H1 (cell line): ENCODE measurements at regions not wholly inside any gene's neighbourhood (a gene's known extent, or its start where the extent isn't known, plus 50 kb on each side); places are given as distances from the start of the nearest gene placed in this dataset.

ENCODE experiments used
- CTCF ChIA-PET: fragments of 300-600 bp; sonication (Branson Sonifier 250); formaldehyde crosslinking; loops from one replicate; lab custom pipeline; 2021; ENCODE audit not compliant: partially characterized antibody; lab: Charles Lee
- POLR2A ChIA-PET: fragments of 300-600 bp; sonication (Branson Sonifier 250); formaldehyde crosslinking; loops from one replicate; lab custom pipeline; 2021; ENCODE audit warnings: inconsistent platforms; ENCODE audit not compliant: partially characterized antibody; lab: Charles Lee
- DNase-seq, 2 experiments: peaks; one replicate each; pipeline versions ENCODE4 v3.0.0 to v3.0.0-alpha.2; 2010 to 2022; ENCODE audit warnings: low spot score in 2 of 2, low read depth in 1 of 2, mixed read lengths in 1 of 2
- FAIRE-seq: peaks from 2 replicates; lab custom pipeline; 2011; peaks lifted over from hg19 to GRCh38; lab: Jason Lieb, UNC
- H2AFZ ChIP-seq: 2 replicates; pipeline ENCODE4 v1.8.1; 2012; ENCODE audit warnings: low read length, inconsistent platforms
- H2AK5ac ChIP-seq: 2 replicates; pipeline ENCODE4 v1.6.1; 2013; ENCODE audit warnings: low read depth, low read length
- H2BK120ac ChIP-seq: replicated peaks from 2 replicates; pipeline ENCODE3; 2013; ENCODE audit warnings: low read depth, low read length, inconsistent platforms
- H2BK12ac ChIP-seq: 2 replicates; pipeline ENCODE4 v1.6.1; 2013; ENCODE audit warnings: low read depth, low read length
- H2BK15ac ChIP-seq: 2 replicates; pipeline ENCODE4 v1.6.1; 2013; ENCODE audit warnings: low read length
- H2BK20ac ChIP-seq: 2 replicates; pipeline ENCODE4 v1.6.1; 2013; ENCODE audit warnings: low read length
- H2BK5ac ChIP-seq: 2 replicates; pipeline ENCODE4 v1.6.1; 2013; ENCODE audit warnings: low read depth, low read length
- H3K14ac ChIP-seq: 2 replicates; pipeline ENCODE4 v1.6.1; 2013; ENCODE audit warnings: inconsistent platforms; ENCODE audit not compliant: insufficient read length
- H3K18ac ChIP-seq: 2 replicates; pipeline ENCODE4 v1.6.1; 2013; ENCODE audit warnings: low read length; ENCODE audit errors: extremely low read depth
- H3K23ac ChIP-seq: 2 replicates; pipeline ENCODE4 v1.6.1; 2013; ENCODE audit warnings: inconsistent platforms; ENCODE audit not compliant: insufficient read length
- H3K23me2 ChIP-seq: 2 replicates; pipeline ENCODE4 v1.6.1; 2013; ENCODE audit warnings: low read depth, low read length
- H3K27ac ChIP-seq: 2 replicates; pipeline ENCODE4 v1.6.1; 2011; ENCODE audit warnings: low read depth, low read length, inconsistent platforms
- H3K27me3 ChIP-seq, 4 experiments: replicated peaks in 1 of 4; 1 replicate in 1 of 4; 2 replicates in 3 of 4; pipeline versions ENCODE4 v1.6.1 to v1.8.1; 2011 to 2013; ENCODE audit warnings: low read length in 3 of 4, mild to moderate bottlenecking in 3 of 4, inconsistent platforms in 2 of 4, mixed read lengths in 2 of 4, moderate library complexity in 1 of 4; ENCODE audit not compliant: control insufficient read depth in 3 of 4, insufficient read depth in 3 of 4; ENCODE audit errors: extremely low read depth in 1 of 4
- H3K36me3 ChIP-seq, 4 experiments: 2 replicates each; pipeline versions ENCODE4 v1.6.1 to v1.8.1; 2011 to 2013; ENCODE audit warnings: mild to moderate bottlenecking in 4 of 4, low read length in 3 of 4, moderate library complexity in 2 of 4, control low read depth in 1 of 4, inconsistent platforms in 1 of 4; ENCODE audit not compliant: insufficient read depth in 4 of 4, control insufficient read depth in 2 of 4
- H3K4ac ChIP-seq: replicated peaks from 2 replicates; pipeline ENCODE3; 2013; ENCODE audit warnings: low read length, low read depth, mixed read lengths, inconsistent platforms; ENCODE audit not compliant: insufficient read length
- H3K4me1 ChIP-seq, 4 experiments: replicated peaks in 1 of 4; 1 replicate in 1 of 4; 2 replicates in 3 of 4; pipeline versions ENCODE4 v1.6.1 to v1.8.1; 2011 to 2013; ENCODE audit warnings: low read length in 3 of 4, inconsistent platforms in 2 of 4, mixed read lengths in 1 of 4; ENCODE audit not compliant: insufficient read depth in 4 of 4, control insufficient read depth in 3 of 4
- H3K4me2 ChIP-seq, 2 experiments: 2 replicates each; pipeline versions ENCODE4 v1.6.1 to v1.8.1; 2011 to 2013; ENCODE audit warnings: low read depth in 2 of 2, low read length in 2 of 2, control low read depth in 1 of 2, inconsistent platforms in 1 of 2, mild to moderate bottlenecking in 1 of 2; ENCODE audit not compliant: insufficient read depth in 1 of 2
- H3K4me3 ChIP-seq, 4 experiments: fragments of 200-600, 300-600 bp in 1 of 4; sonication (generic), shearing (Covaris generic), sonication (Bioruptor Twin) in 1 of 4; 2 replicates each; pipeline versions ENCODE4 v1.5.1 to v1.8.1; 2011 to 2016; ENCODE audit warnings: low read length in 4 of 4, low read depth in 3 of 4, control low read depth in 2 of 4, inconsistent platforms in 2 of 4, mild to moderate bottlenecking in 2 of 4, mixed read lengths in 1 of 4, moderate library complexity in 1 of 4; ENCODE audit not compliant: insufficient read depth in 2 of 4; ENCODE audit errors: extremely low read depth in 1 of 4
- H3K56ac ChIP-seq: replicated peaks from 2 replicates; pipeline ENCODE3; 2013; ENCODE audit warnings: low read depth, mild to moderate bottlenecking, mixed read lengths, low read length, inconsistent platforms; ENCODE audit not compliant: insufficient read length
- H3K79me1 ChIP-seq: 2 replicates; pipeline ENCODE4 v1.6.1; 2013; ENCODE audit warnings: low read depth, low read length, control low read depth
- H3K79me2 ChIP-seq, 2 experiments: 2 replicates each; pipeline versions ENCODE4 v1.6.1 to v1.8.1; 2012 to 2013; ENCODE audit warnings: low read length in 2 of 2, mild to moderate bottlenecking in 2 of 2, inconsistent platforms in 1 of 2; ENCODE audit not compliant: insufficient read depth in 2 of 2, control insufficient read depth in 1 of 2
- H3K9ac ChIP-seq, 4 experiments: replicated peaks in 1 of 4; 1 replicate in 1 of 4; 2 replicates in 3 of 4; pipeline versions ENCODE4 v1.6.1 to v1.8.1; 2011 to 2013; ENCODE audit warnings: low read depth in 3 of 4, low read length in 3 of 4, control low read depth in 2 of 4, mild to moderate bottlenecking in 2 of 4, moderate library complexity in 2 of 4, inconsistent platforms in 1 of 4; ENCODE audit errors: extremely low read depth in 1 of 4
- H3K9me3 ChIP-seq, 2 experiments: 2 replicates each; pipeline versions ENCODE4 v1.6.1 to v1.8.1; 2012 to 2013; ENCODE audit warnings: mild to moderate bottlenecking in 2 of 2, moderate library complexity in 2 of 2, control low read depth in 1 of 2, inconsistent platforms in 1 of 2, low read depth in 1 of 2, low read length in 1 of 2, mixed read lengths in 1 of 2; ENCODE audit not compliant: insufficient read depth in 2 of 2
- H4K20me1 ChIP-seq, 2 experiments: replicated peaks in 1 of 2; 2 replicates each; pipeline versions ENCODE3 to v1.8.1; 2011 to 2013; ENCODE audit warnings: inconsistent platforms in 2 of 2, low read length in 2 of 2, mild to moderate bottlenecking in 1 of 2; ENCODE audit not compliant: insufficient read depth in 2 of 2, control insufficient read depth in 1 of 2
- H4K5ac ChIP-seq: 2 replicates; pipeline ENCODE4 v1.6.1; 2013; ENCODE audit warnings: low read length, low read depth, mixed read lengths, inconsistent platforms; ENCODE audit not compliant: insufficient read length
- H4K8ac ChIP-seq: 2 replicates; pipeline ENCODE4 v1.8.0; 2013; ENCODE audit warnings: mild to moderate bottlenecking, moderate library complexity, low read length, inconsistent platforms; ENCODE audit not compliant: insufficient read depth; ENCODE audit errors: extremely low read depth
- H4K91ac ChIP-seq: replicated peaks from 2 replicates; pipeline ENCODE3; 2013; ENCODE audit warnings: low read length, mixed read lengths, inconsistent platforms; ENCODE audit not compliant: insufficient read length
- HDAC2 ChIP-seq, 2 experiments: fragments of 300-600 bp in 1 of 2; sonication (generic) in 1 of 2; IDR thresholded peaks; 2 replicates each; pipeline ENCODE4 v1.6.1; 2011 to 2012; ENCODE audit warnings: low read depth in 2 of 2, low read length in 2 of 2, mild to moderate bottlenecking in 2 of 2, moderate library complexity in 2 of 2, borderline replicate concordance in 1 of 2, inconsistent platforms in 1 of 2
- SIN3A ChIP-seq, 2 experiments: IDR thresholded peaks in 1 of 2; conservative IDR thresholded peaks in 1 of 2; 2 replicates each; pipeline ENCODE4 v1.6.1; 2011 to 2012; ENCODE audit warnings: low read length in 2 of 2, improper control_type of control experiment in 1 of 2, low read depth in 1 of 2, mild to moderate bottlenecking in 1 of 2
- WGBS, 2 experiments: shearing (Covaris generic) in 1 of 2; methylation state at CpG; one replicate each; pipeline versions ENCODE4 v1.1.6 to v1.1.7; 2013 to 2015; ENCODE audit warnings: low lambda C conversion rate in 2 of 2, mixed read lengths in 2 of 2, inconsistent platforms in 1 of 2, low coverage in 1 of 2, missing lambda C conversion rate in 1 of 2; ENCODE audit not compliant: insufficient replicate concordance in 2 of 2, insufficient coverage in 1 of 2, insufficient read length in 1 of 2; ENCODE audit errors: extremely low coverage in 1 of 2, missing lambda C conversion rate in 1 of 2; 5-methylcytosine and 5-hydroxymethylcytosine counted together

GRCh38 chr2:129139380-129139779 is 820.7 kb upstream of the HS6ST1 start:
- H2BK12ac ChIP-seq = no peak overlapping the region
- H2BK20ac ChIP-seq = no peak overlapping the region
- H2BK120ac ChIP-seq = no peak overlapping the region
- H4K5ac ChIP-seq = no peak overlapping the region
- H3K36me3 ChIP-seq = no peaks in the 10 kb centered on the region
- FAIRE-seq (no peak), DNase-seq (no peak)
- peaks cover 2 to 4% of the 10 kb centered on the region in 2 experiments; a peak in 2 of 4 replicates for H3K9me3 ChIP-seq
- no peaks in the 10 kb centered on the region for H3K4me1 ChIP-seq
- H3K4ac ChIP-seq = no peak overlapping the region
- H4K8ac ChIP-seq = no peak overlapping the region
- ChIA-PET POLR2A (no interaction called here), CTCF (no interaction called here)
- no peak overlapping the region for H3K27ac ChIP-seq
- H3K79me2 ChIP-seq = no peaks in the 10 kb centered on the region
- no peaks in the 10 kb centered on the region for H4K20me1 ChIP-seq
- H3K4me3 ChIP-seq = no peak overlapping the region
- H2BK5ac ChIP-seq = no peak overlapping the region
- no peak overlapping the region for H3K23ac ChIP-seq
- H3K4me2 ChIP-seq = no peak overlapping the region
- H3K14ac ChIP-seq = no peak overlapping the region
- H3K18ac ChIP-seq = no peak overlapping the region
- H3K56ac ChIP-seq = no peak overlapping the region
- no peaks in the 10 kb centered on the region for H3K23me2 ChIP-seq
- H2AFZ ChIP-seq = no peak overlapping the region
- H3K9ac ChIP-seq = no peak overlapping the region
- TF ChIP-seq HDAC2 (IDR thresholded peaks at IDR 0.05; ENCODE audit: borderline replicate concordance in 1 of 2, low read depth in 2 of 2, low read length in 2 of 2) = no peak
- TF ChIP-seq SIN3A (conservative IDR thresholded peaks at IDR 0.05 in 1 of 2, IDR thresholded peaks at IDR 0.05 in 1 of 2; ENCODE audit: low read depth in 1 of 2, low read length in 2 of 2) = no peak
- TF ChIP-seq, all 59 proteins: peak for 0
- WGBS, 2 experiments = 100% methylated on average over 2 of the region's 2 CpGs; no CpG with 5 or more reads in 1 of the 2 experiments
- Histone ChIP-seq H3K79me1 (no peaks in the 10 kb centered on the region), H3K27me3 (no peaks in the 10 kb centered on the region), H2BK15ac (no peak overlapping the region), H4K91ac (no peak overlapping the region), H2AK5ac (no peak overlapping the region)
